ENCODE measurements at regions not wholly inside any gene's neighbourhood (a gene's known extent, or its start where the extent isn't known, plus 50 kb on each side); places are given as distances from the start of the nearest gene placed in this dataset.

GRCh38 chr9:93852728-93853127, 102.4 kb downstream of the BARX1 start:
- Histone ChIP-seq H3K79me1 (ENCODE audit: low read length) (no peaks in the 10 kb centered on the region), H3K9me3 (ENCODE audit: insufficient read depth, low read depth, low read length) (no peaks in the 10 kb centered on the region), H2BK12ac (ENCODE audit: low read length) (no peak overlapping the region), H4K8ac (ENCODE audit: low read depth, low read length) (no peak overlapping the region), H3K27ac (ENCODE audit: low read depth, low read length) (no peak overlapping the region), H3K4me1 (ENCODE audit: control insufficient read depth in 1 of 2, insufficient read depth in 2 of 2, low read length in 2 of 2) (no peaks in the 10 kb centered on the region), H4K12ac (ENCODE audit: low read depth, low read length) (no peak overlapping the region), H2AK5ac (ENCODE audit: low read length) (no peak overlapping the region), H3K14ac (ENCODE audit: low read length) (no peak overlapping the region), H3K18ac (ENCODE audit: low read length) (no peak overlapping the region), H3K9ac (ENCODE audit: low read length) (no peak overlapping the region), H3K27me3 (ENCODE audit: insufficient read depth, low read length) (no peaks in the 10 kb centered on the region), H3K23ac (ENCODE audit: low read length) (no peak overlapping the region), H2AFZ (ENCODE audit: insufficient read depth, low read length, poor library complexity) (no peak overlapping the region), H2BK120ac (ENCODE audit: insufficient read depth, low read length, poor library complexity) (no peak overlapping the region), H3K79me2 (ENCODE audit: control insufficient read depth, insufficient read depth, low read length, poor library complexity) (no peaks in the 10 kb centered on the region), H2BK5ac (ENCODE audit: low read depth, low read length, poor library complexity) (no peak overlapping the region), H3K4ac (ENCODE audit: low read depth, low read length) (no peak overlapping the region), H3K36me3 (ENCODE audit: control insufficient read depth in 1 of 2, insufficient read depth in 2 of 2, low read length in 2 of 2) (no peaks in the 10 kb centered on the region), H3K4me3 (ENCODE audit: low read depth, low read length) (no peak overlapping the region), H4K91ac (ENCODE audit: low read depth, low read length) (no peak overlapping the region), H3K4me2 (ENCODE audit: low read length) (no peak overlapping the region)
- no peak for DNase-seq

- Histone ChIP-seq H2BK12ac (ENCODE audit: low read length) (no peak overlapping the region), H3K23ac (ENCODE audit: low read length) (no peak overlapping the region), H2BK5ac (ENCODE audit: low read depth, low read length, poor library complexity) (no peak overlapping the region), H2BK120ac (ENCODE audit: insufficient read depth, low read length, poor library complexity) (no peak overlapping the region), H4K12ac (ENCODE audit: low read depth, low read length) (no peak overlapping the region), H2AK5ac (ENCODE audit: low read length) (no peak overlapping the region), H3K4me1 (ENCODE audit: control insufficient read depth in 1 of 2, insufficient read depth in 2 of 2, low read length in 2 of 2) (no peaks in the 10 kb centered on the region), H3K4ac (ENCODE audit: low read depth, low read length) (no peak overlapping the region), H3K14ac (ENCODE audit: low read length) (no peak overlapping the region), H3K27me3 (ENCODE audit: insufficient read depth, low read length) (no peaks in the 10 kb centered on the region), H3K9ac (ENCODE audit: low read length) (no peak overlapping the region), H3K4me2 (ENCODE audit: low read length) (no peak overlapping the region), H4K8ac (ENCODE audit: low read depth, low read length) (no peak overlapping the region), H3K79me1 (ENCODE audit: low read length) (no peaks in the 10 kb centered on the region), H3K9me3 (ENCODE audit: insufficient read depth, low read depth, low read length) (no peaks in the 10 kb centered on the region), H3K4me3 (ENCODE audit: low read depth, low read length) (no peak overlapping the region), H3K36me3 (ENCODE audit: control insufficient read depth in 1 of 2, insufficient read depth in 2 of 2, low read length in 2 of 2) (no peaks in the 10 kb centered on the region), H3K79me2 (ENCODE audit: control insufficient read depth, insufficient read depth, low read length, poor library complexity) (no peaks in the 10 kb centered on the region), H2AFZ (ENCODE audit: insufficient read depth, low read length, poor library complexity) (no peak overlapping the region), H3K27ac (ENCODE audit: low read depth, low read length) (no peak overlapping the region), H4K91ac (ENCODE audit: low read depth, low read length) (no peak overlapping the region), H3K18ac (ENCODE audit: low read length) (no peak overlapping the region)
- no peak for DNase-seq
- WGBS (ENCODE audit: extremely low coverage, insufficient coverage, insufficient read length): no CpG with 5 or more reads among the region's 3 CpGs
Observed at GRCh38 chr9:93846349-93846748, 108.8 kb downstream of the BARX1 start.

- Histone ChIP-seq H3K79me2 (ENCODE audit: control insufficient read depth, insufficient read depth, low read length, poor library complexity) (no peaks in the 10 kb centered on the region), H3K4me2 (ENCODE audit: low read length) (no peak overlapping the region), H2AFZ (ENCODE audit: insufficient read depth, low read length, poor library complexity) (no peak overlapping the region), H2BK12ac (ENCODE audit: low read length) (no peak overlapping the region), H3K18ac (ENCODE audit: low read length) (no peak overlapping the region), H3K36me3 (ENCODE audit: control insufficient read depth in 1 of 2, insufficient read depth in 2 of 2, low read length in 2 of 2) (no peaks in the 10 kb centered on the region), H3K79me1 (ENCODE audit: low read length) (no peaks in the 10 kb centered on the region), H2AK5ac (ENCODE audit: low read length) (no peak overlapping the region), H3K14ac (ENCODE audit: low read length) (no peak overlapping the region), H3K4ac (ENCODE audit: low read depth, low read length) (no peak overlapping the region), H3K9ac (ENCODE audit: low read length) (no peak overlapping the region), H4K12ac (ENCODE audit: low read depth, low read length) (no peak overlapping the region), H3K23ac (ENCODE audit: low read length) (no peak overlapping the region), H3K4me1 (ENCODE audit: control insufficient read depth in 1 of 2, insufficient read depth in 2 of 2, low read length in 2 of 2) (no peaks in the 10 kb centered on the region), H3K27ac (ENCODE audit: low read depth, low read length) (no peak overlapping the region), H4K91ac (ENCODE audit: low read depth, low read length) (no peak overlapping the region), H4K8ac (ENCODE audit: low read depth, low read length) (no peak overlapping the region), H3K4me3 (ENCODE audit: low read depth, low read length) (no peak overlapping the region), H2BK5ac (ENCODE audit: low read depth, low read length, poor library complexity) (no peak overlapping the region), H2BK120ac (ENCODE audit: insufficient read depth, low read length, poor library complexity) (no peak overlapping the region), H3K9me3 (ENCODE audit: insufficient read depth, low read depth, low read length) (no peaks in the 10 kb centered on the region), H3K27me3 (ENCODE audit: insufficient read depth, low read length) (no peaks in the 10 kb centered on the region)
- 100% methylated on average over 2 of the region's 3 CpGs for WGBS (ENCODE audit: extremely low coverage, insufficient coverage, insufficient read length)
- no peak for DNase-seq
Observed at GRCh38 chr9:93843396-93843795, 111.8 kb downstream of the BARX1 start.

- H3K14ac ChIP-seq (ENCODE audit: low read length): no peak overlapping the region
- peaks cover 3% of the 10 kb centered on the region for H3K9me3 ChIP-seq (ENCODE audit: insufficient read depth, low read depth, low read length)
- H4K91ac ChIP-seq (ENCODE audit: low read depth, low read length): no peak overlapping the region
- H3K36me3 ChIP-seq (ENCODE audit: control insufficient read depth in 1 of 2, insufficient read depth in 2 of 2, low read length in 2 of 2): no peaks in the 10 kb centered on the region
- H3K18ac ChIP-seq (ENCODE audit: low read length): no peak overlapping the region
- H2BK120ac ChIP-seq (ENCODE audit: insufficient read depth, low read length, poor library complexity): no peak overlapping the region
- no peak overlapping the region for H2AK5ac ChIP-seq (ENCODE audit: low read length)
- no peak overlapping the region for H3K27ac ChIP-seq (ENCODE audit: low read depth, low read length)
- no peaks in the 10 kb centered on the region for H3K4me1 ChIP-seq (ENCODE audit: control insufficient read depth in 1 of 2, insufficient read depth in 2 of 2, low read length in 2 of 2)
- H3K23ac ChIP-seq (ENCODE audit: low read length): no peak overlapping the region
- no peak overlapping the region for H2BK5ac ChIP-seq (ENCODE audit: low read depth, low read length, poor library complexity)
- H3K79me2 ChIP-seq (ENCODE audit: control insufficient read depth, insufficient read depth, low read length, poor library complexity): no peaks in the 10 kb centered on the region
- DNase-seq: no peak
- no peaks in the 10 kb centered on the region for H3K27me3 ChIP-seq (ENCODE audit: insufficient read depth, low read length)
- no peak overlapping the region for H3K9ac ChIP-seq (ENCODE audit: low read length)
- H3K4me2 ChIP-seq (ENCODE audit: low read length): no peak overlapping the region
- no peak overlapping the region for H2BK12ac ChIP-seq (ENCODE audit: low read length)
- no peaks in the 10 kb centered on the region for H3K79me1 ChIP-seq (ENCODE audit: low read length)
- H4K8ac ChIP-seq (ENCODE audit: low read depth, low read length): no peak overlapping the region
- WGBS (ENCODE audit: extremely low coverage, insufficient coverage, insufficient read length): no CpG with 5 or more reads among the region's 9 CpGs
- H3K4me3 ChIP-seq (ENCODE audit: low read depth, low read length): no peak overlapping the region
- H3K4ac ChIP-seq (ENCODE audit: low read depth, low read length): no peak overlapping the region
- H4K12ac ChIP-seq (ENCODE audit: low read depth, low read length): no peak overlapping the region
- H2AFZ ChIP-seq (ENCODE audit: insufficient read depth, low read length, poor library complexity): no peak overlapping the region
Observed at GRCh38 chr9:93830606-93831005, 124.5 kb downstream of the BARX1 start.
